Spinal cord (tissue), 9 donors: ENCODE measurements at regions not wholly inside any gene's neighbourhood (a gene's known extent, or its start where the extent isn't known, plus 50 kb on each side); places are given as distances from the start of the nearest gene placed in this dataset.
"Not testable (repeated sequence)": the region's sequence is repeated elsewhere in the genome, so short reads cannot be mapped to it uniquely, and the experiment has no call there.

Experiments
- DNase-seq, 6 donors: peaks; one replicate each; pipeline versions ENCODE4 v3.0.0 to v3.0.0-alpha.2; 2013 to 2015; ENCODE audit warnings: low spot score in 6 of 6, low read depth in 4 of 6
- H3K27ac ChIP-seq: one replicate; pipeline ENCODE4 v1.5.1; 2013; ENCODE audit warnings: low read depth, low read length, control low read depth
- H3K27me3 ChIP-seq: one replicate; pipeline ENCODE4 v1.6.1; 2013; ENCODE audit warnings: low read length; ENCODE audit not compliant: control insufficient read depth, insufficient read depth
- H3K36me3 ChIP-seq: one replicate; pipeline ENCODE4 v1.6.1; 2013; ENCODE audit warnings: low read length; ENCODE audit not compliant: control insufficient read depth, insufficient read depth
- H3K4me1 ChIP-seq: one replicate; pipeline ENCODE4 v1.6.1; 2013; ENCODE audit warnings: low read length; ENCODE audit not compliant: control insufficient read depth, insufficient read depth
- H3K4me3 ChIP-seq: one replicate; pipeline ENCODE4 v1.5.1; 2013; ENCODE audit warnings: low read depth, low read length, control low read depth
- H3K9me3 ChIP-seq: one replicate; pipeline ENCODE4 v1.6.1; 2013; ENCODE audit warnings: low read length; ENCODE audit not compliant: control insufficient read depth, insufficient read depth
- WGBS: methylation state at CpG from one replicate; pipeline ENCODE4 v1.1.5; 2013; ENCODE audit warnings: missing lambda C conversion rate; ENCODE audit not compliant: insufficient coverage; 5-methylcytosine and 5-hydroxymethylcytosine counted together
- donor health status: healthy.

- Histone ChIP-seq H3K4me3 (no peak overlapping the region), H3K36me3 (no peaks in the 10 kb centered on the region), H3K4me1 (no peaks in the 10 kb centered on the region), H3K27ac (no peak overlapping the region), H3K9me3 (no peaks in the 10 kb centered on the region), H3K27me3 (no peaks in the 10 kb centered on the region)
- DNase-seq: peak in 1 of 6 donors; percentile 55
- 0% methylated on average over 1 of the region's 2 CpGs for WGBS
Measured at GRCh38 chr16:60945225-60945624, 1091.0 kb downstream of the CDH8 start.

GRCh38 chr16:60936189-60936588, 1100.0 kb downstream of the CDH8 start:
- DNase-seq, H3K36me3 ChIP-seq, H3K27ac ChIP-seq, H3K4me3 ChIP-seq, H3K27me3 ChIP-seq, H3K9me3 ChIP-seq, H3K4me1 ChIP-seq: not testable (repeated sequence)
- 95% methylated on average over 9 of the region's 10 CpGs for WGBS

- 88% methylated on average over 2 of the region's 3 CpGs for WGBS
- Histone ChIP-seq H3K27ac (no peak overlapping the region), H3K36me3 (no peaks in the 10 kb centered on the region), H3K27me3 (no peaks in the 10 kb centered on the region), H3K4me1 (no peaks in the 10 kb centered on the region), H3K4me3 (no peak overlapping the region), H3K9me3 (no peaks in the 10 kb centered on the region)
- no peak for DNase-seq
Measured at GRCh38 chr16:60932600-60932999, 1103.6 kb downstream of the CDH8 start.

- H3K9me3 ChIP-seq: no peaks in the 10 kb centered on the region
- 20% methylated on average over 3 of the region's 5 CpGs for WGBS
- no peaks in the 10 kb centered on the region for H3K36me3 ChIP-seq
- H3K4me1 ChIP-seq: no peaks in the 10 kb centered on the region
- H3K27me3 ChIP-seq: no peaks in the 10 kb centered on the region
- no peak overlapping the region for H3K27ac ChIP-seq
- DNase-seq: peak in 5 of 6 donors; percentile 17 to 81 (median 46)
- no peak overlapping the region for H3K4me3 ChIP-seq
Measured at GRCh38 chr16:60930291-60930690, 1105.9 kb downstream of the CDH8 start.

GRCh38 chr16:60922920-60923319, 1113.3 kb downstream of the CDH8 start:
- Histone ChIP-seq H3K4me1 (no peaks in the 10 kb centered on the region), H3K9me3 (no peaks in the 10 kb centered on the region), H3K4me3 (no peak overlapping the region), H3K36me3 (no peaks in the 10 kb centered on the region), H3K27ac (no peak overlapping the region), H3K27me3 (no peaks in the 10 kb centered on the region)
- WGBS: no CpG with 5 or more reads among the region's 2 CpGs
- DNase-seq: no peak

- no peak for DNase-seq
- Histone ChIP-seq H3K9me3 (no peaks in the 10 kb centered on the region), H3K27ac (no peak overlapping the region), H3K27me3 (no peaks in the 10 kb centered on the region), H3K4me3 (no peak overlapping the region), H3K4me1 (no peaks in the 10 kb centered on the region), H3K36me3 (no peaks in the 10 kb centered on the region)
- no CpG with 5 or more reads among the region's 3 CpGs for WGBS
Measured at GRCh38 chr16:60914334-60914733, 1121.9 kb downstream of the CDH8 start.

GRCh38 chr16:60907645-60908044, 1128.6 kb downstream of the CDH8 start:
- H3K4me1 ChIP-seq: no peaks in the 10 kb centered on the region
- no peak for DNase-seq
- WGBS: no CpG with 5 or more reads among the region's 4 CpGs

GRCh38 chr16:60905811-60906210, 1130.4 kb downstream of the CDH8 start:
- no peaks in the 10 kb centered on the region for H3K36me3 ChIP-seq
- no peaks in the 10 kb centered on the region for H3K9me3 ChIP-seq
- no peaks in the 10 kb centered on the region for H3K4me1 ChIP-seq
- peak in 1 of 6 donors; percentile 24 for DNase-seq
- H3K27ac ChIP-seq: no peak overlapping the region
- H3K4me3 ChIP-seq: no peak overlapping the region
- H3K27me3 ChIP-seq: no peaks in the 10 kb centered on the region
- WGBS: no CpG with 5 or more reads among the region's 4 CpGs

More at GRCh38 chr16:60907645-60908044, 1128.6 kb downstream of the CDH8 start:
- Histone ChIP-seq H3K4me3 (no peak overlapping the region), H3K27me3 (no peaks in the 10 kb centered on the region), H3K27ac (no peak overlapping the region), H3K9me3 (no peaks in the 10 kb centered on the region), H3K36me3 (no peaks in the 10 kb centered on the region)

- Histone ChIP-seq H3K4me3 (no peak overlapping the region), H3K36me3 (no peaks in the 10 kb centered on the region), H3K9me3 (no peaks in the 10 kb centered on the region), H3K4me1 (no peaks in the 10 kb centered on the region), H3K27ac (no peak overlapping the region), H3K27me3 (no peaks in the 10 kb centered on the region)
- WGBS: 100% methylated on average over 1 of the region's 4 CpGs
- no peak for DNase-seq
Measured at GRCh38 chr16:60902114-60902513, 1134.1 kb downstream of the CDH8 start.

- H3K36me3 ChIP-seq: no peaks in the 10 kb centered on the region
- no peak overlapping the region for H3K27ac ChIP-seq
- H3K4me1 ChIP-seq: no peaks in the 10 kb centered on the region
- no peaks in the 10 kb centered on the region for H3K27me3 ChIP-seq
- DNase-seq: peak in 2 of 6 donors; percentile 14 to 33
- no peaks in the 10 kb centered on the region for H3K9me3 ChIP-seq
- no peak overlapping the region for H3K4me3 ChIP-seq
- WGBS: 17% methylated on average over 1 of the region's 2 CpGs
Measured at GRCh38 chr16:60882816-60883215, 1153.4 kb downstream of the CDH8 start.
